ENCODE measurements at regions not wholly inside any gene's neighbourhood (a gene's known extent, or its start where the extent isn't known, plus 50 kb on each side); places are given as distances from the start of the nearest gene placed in this dataset.

GRCh38 chr20:7497985-7498384 is 442.3 kb downstream of the HAO1 start:
- Histone ChIP-seq H3K4me1 (ENCODE audit: control insufficient read depth in 4 of 4, insufficient read depth in 4 of 4, low read length in 3 of 4) (peaks cover 0 to under 1% (median 0%) of the 10 kb centered on the region in 4 donors), H3K9ac (ENCODE audit: low read depth in 1 of 2, low read length in 2 of 2) (no peak overlapping the region), H3K4me3 (ENCODE audit: low read depth in 1 of 3, low read length in 3 of 3) (no peak overlapping the region), H3K9me3 (ENCODE audit: control insufficient read depth in 4 of 4, low read length in 3 of 4) (peaks cover 0 to 3% (median 0%) of the 10 kb centered on the region in 4 donors), H3K27me3 (ENCODE audit: control insufficient read depth in 4 of 4, insufficient read depth in 4 of 4, low read length in 3 of 4) (no peaks in the 10 kb centered on the region), H3K36me3 (ENCODE audit: control insufficient read depth in 4 of 4, insufficient read depth in 3 of 4, low read depth in 1 of 4, low read length in 3 of 4) (no peaks in the 10 kb centered on the region), H3K27ac (ENCODE audit: low read depth in 1 of 2, low read length in 2 of 2) (no peak overlapping the region)
- no peak for TF ChIP-seq GABPA (IDR thresholded peaks at IDR 0.05 in 1 of 2, conservative IDR thresholded peaks at IDR 0.05 in 1 of 2)
- no peak for TF ChIP-seq CTCF (IDR thresholded peaks at IDR 0.05; ENCODE audit: low read depth, low read length, missing input control)
- TF ChIP-seq ZBTB33 (IDR thresholded peaks at IDR 0.05): no peak
- no peak for TF ChIP-seq HNF4A (conservative IDR thresholded peaks at IDR 0.05)
- no peak for TF ChIP-seq JUND (IDR thresholded peaks at IDR 0.05)
- no peak for TF ChIP-seq EGR1 (IDR thresholded peaks at IDR 0.05; ENCODE audit: low read depth in 2 of 2)
- TF ChIP-seq HNF4G (IDR thresholded peaks at IDR 0.05): no peak
- TF ChIP-seq TAF1 (conservative IDR thresholded peaks at IDR 0.05): no peak
- TF ChIP-seq REST (IDR thresholded peaks at IDR 0.05): no peak
- TF ChIP-seq RXRA (IDR thresholded peaks at IDR 0.05): no peak
- TF ChIP-seq MAX (IDR thresholded peaks at IDR 0.05): no peak
- no peak for TF ChIP-seq NR2F2 (IDR thresholded peaks at IDR 0.05)
- no peak for TF ChIP-seq FOXA1 (IDR thresholded peaks at IDR 0.05)
- no peak for TF ChIP-seq YY1 (IDR thresholded peaks at IDR 0.05)
- TF ChIP-seq SP1 (IDR thresholded peaks at IDR 0.05): no peak
- no peak for TF ChIP-seq FOXA2 (IDR thresholded peaks at IDR 0.05)
- WGBS: 96% methylated on average over 1 of the region's 1 CpG
- no peak for DNase-seq (ENCODE audit: low spot score)

- Histone ChIP-seq H3K9me3 (ENCODE audit: control insufficient read depth in 4 of 4, low read length in 3 of 4) (peaks cover 0 to under 1% (median 0%) of the 10 kb centered on the region in 4 donors), H3K36me3 (ENCODE audit: control insufficient read depth in 4 of 4, insufficient read depth in 3 of 4, low read depth in 1 of 4, low read length in 3 of 4) (no peaks in the 10 kb centered on the region), H3K27me3 (ENCODE audit: control insufficient read depth in 4 of 4, insufficient read depth in 4 of 4, low read length in 3 of 4) (no peaks in the 10 kb centered on the region), H3K27ac (ENCODE audit: low read depth in 1 of 2, low read length in 2 of 2) (no peak overlapping the region), H3K4me1 (ENCODE audit: control insufficient read depth in 4 of 4, insufficient read depth in 4 of 4, low read length in 3 of 4) (peaks cover 0 to 9% (median 3%) of the 10 kb centered on the region in 4 donors), H3K9ac (ENCODE audit: low read depth in 1 of 2, low read length in 2 of 2) (no peak overlapping the region), H3K4me3 (ENCODE audit: low read depth in 1 of 3, low read length in 3 of 3) (no peak overlapping the region)
- no peak for DNase-seq (ENCODE audit: low spot score)
- TF ChIP-seq MAX (IDR thresholded peaks at IDR 0.05): no peak
- TF ChIP-seq SP1 (IDR thresholded peaks at IDR 0.05): no peak
- no peak for TF ChIP-seq NR2F2 (IDR thresholded peaks at IDR 0.05)
- TF ChIP-seq YY1 (IDR thresholded peaks at IDR 0.05): no peak
- no peak for TF ChIP-seq REST (IDR thresholded peaks at IDR 0.05)
- no peak for TF ChIP-seq GABPA (IDR thresholded peaks at IDR 0.05 in 1 of 2, conservative IDR thresholded peaks at IDR 0.05 in 1 of 2)
- TF ChIP-seq RXRA (IDR thresholded peaks at IDR 0.05): no peak
- no peak for TF ChIP-seq ZBTB33 (IDR thresholded peaks at IDR 0.05)
- no peak for TF ChIP-seq HNF4A (conservative IDR thresholded peaks at IDR 0.05)
- TF ChIP-seq HNF4G (IDR thresholded peaks at IDR 0.05): no peak
- TF ChIP-seq JUND (IDR thresholded peaks at IDR 0.05): no peak
- no peak for TF ChIP-seq TAF1 (conservative IDR thresholded peaks at IDR 0.05)
- no peak for TF ChIP-seq FOXA1 (IDR thresholded peaks at IDR 0.05)
- no peak for TF ChIP-seq RAD21 (IDR thresholded peaks at IDR 0.05)
- no peak for TF ChIP-seq FOXA2 (IDR thresholded peaks at IDR 0.05)
- TF ChIP-seq EGR1 (IDR thresholded peaks at IDR 0.05; ENCODE audit: low read depth in 2 of 2): no peak
These were observed 441.1 kb downstream of the HAO1 start for GRCh38 chr20:7499201-7499600.

Measured in liver (tissue), 8 donors.